H9 (cell line): ENCODE measurements at regions not wholly inside any gene's neighbourhood (a gene's known extent, or its start where the extent isn't known, plus 50 kb on each side); places are given as distances from the start of the nearest gene placed in this dataset.

Experiments
- DNase-seq: peaks from one replicate; pipeline ENCODE4 v3.0.0-alpha.2; 2017
- H2AFZ ChIP-seq: one replicate; pipeline ENCODE4 v1.6.1; 2013; ENCODE audit warnings: mild to moderate bottlenecking, low read length, control low read depth, moderate library complexity
- H2AK5ac ChIP-seq: 2 replicates; pipeline ENCODE4 v1.6.1; 2013; ENCODE audit warnings: low read length, control low read depth, mixed read lengths; ENCODE audit not compliant: insufficient read length
- H2BK120ac ChIP-seq: one replicate; pipeline ENCODE4 v1.6.1; 2013; ENCODE audit warnings: low read depth, mild to moderate bottlenecking, low read length, control low read depth, inconsistent platforms; ENCODE audit not compliant: poor library complexity, severe bottlenecking
- H2BK12ac ChIP-seq: 2 replicates; pipeline ENCODE4 v1.6.1; 2013; ENCODE audit warnings: low read length, control low read depth, mixed read lengths, low read depth; ENCODE audit not compliant: insufficient read length
- H2BK15ac ChIP-seq: 2 replicates; pipeline ENCODE4 v1.6.1; 2013; ENCODE audit warnings: low read depth, low read length, control low read depth
- H2BK20ac ChIP-seq: one replicate; pipeline ENCODE4 v1.6.1; 2013; ENCODE audit warnings: low read depth, mild to moderate bottlenecking, low read length, control low read depth, inconsistent platforms; ENCODE audit not compliant: poor library complexity, severe bottlenecking
- H2BK5ac ChIP-seq: 2 replicates; pipeline ENCODE4 v1.6.1; 2013; ENCODE audit warnings: low read length, control low read depth, mixed read lengths; ENCODE audit not compliant: insufficient read length
- H3K14ac ChIP-seq: 2 replicates; pipeline ENCODE4 v1.6.1; 2013; ENCODE audit warnings: low read length, control low read depth; ENCODE audit not compliant: insufficient read depth
- H3K18ac ChIP-seq: 2 replicates; pipeline ENCODE4 v1.6.1; 2013; ENCODE audit warnings: low read depth, mild to moderate bottlenecking, mixed read lengths, low read length, control low read depth; ENCODE audit not compliant: insufficient read length
- H3K23ac ChIP-seq: 2 replicates; pipeline ENCODE4 v1.6.1; 2013; ENCODE audit warnings: low read length, control low read depth, mixed read lengths, low read depth; ENCODE audit not compliant: insufficient read length
- H3K23me2 ChIP-seq: 2 replicates; pipeline ENCODE4 v1.6.1; 2013; ENCODE audit warnings: low read depth, mild to moderate bottlenecking, mixed read lengths, low read length, control low read depth; ENCODE audit not compliant: insufficient read length, poor library complexity, severe bottlenecking
- H3K27ac ChIP-seq: 2 replicates; pipeline ENCODE4 v1.5.1; 2013; ENCODE audit warnings: low read length, control low read depth, mixed read lengths, low read depth; ENCODE audit not compliant: insufficient read length
- H3K27me3 ChIP-seq: 2 replicates; pipeline ENCODE4 v1.6.1; 2013; ENCODE audit warnings: low read length, control low read depth, inconsistent platforms; ENCODE audit not compliant: insufficient read depth
- H3K4ac ChIP-seq: 2 replicates; pipeline ENCODE4 v1.6.1; 2013; ENCODE audit warnings: low read depth, mild to moderate bottlenecking, control low read depth, inconsistent platforms, low read length, moderate library complexity
- H3K4me1 ChIP-seq: 2 replicates; pipeline ENCODE4 v1.6.1; 2013; ENCODE audit warnings: low read length, control low read depth, inconsistent platforms; ENCODE audit not compliant: insufficient read depth
- H3K4me2 ChIP-seq: 2 replicates; pipeline ENCODE4 v1.6.1; 2013; ENCODE audit warnings: low read length, control low read depth, mixed read lengths; ENCODE audit not compliant: insufficient read length, insufficient read depth
- H3K56ac ChIP-seq: 2 replicates; pipeline ENCODE4 v1.6.1; 2013; ENCODE audit warnings: low read depth, mild to moderate bottlenecking, mixed read lengths, low read length, control low read depth; ENCODE audit not compliant: insufficient read length
- H3K79me1 ChIP-seq: 2 replicates; pipeline ENCODE4 v1.6.1; 2013; ENCODE audit warnings: low read depth, mild to moderate bottlenecking, moderate library complexity, low read length, control low read depth, inconsistent platforms; ENCODE audit not compliant: insufficient read depth, poor library complexity, severe bottlenecking
- H3K79me2 ChIP-seq: 2 replicates; pipeline ENCODE4 v1.6.1; 2013; ENCODE audit warnings: low read length, control low read depth, inconsistent platforms; ENCODE audit not compliant: insufficient read depth
- H3K9ac ChIP-seq: 2 replicates; pipeline ENCODE4 v1.6.1; 2013; ENCODE audit warnings: low read length, control low read depth, mixed read lengths; ENCODE audit not compliant: insufficient read length; ENCODE audit errors: extremely low read depth
- H3K9me3 ChIP-seq: one replicate; pipeline ENCODE4 v1.6.1; 2013; ENCODE audit warnings: low read depth, low read length, inconsistent platforms; ENCODE audit not compliant: control insufficient read depth
- H3T11ph ChIP-seq: one replicate; pipeline ENCODE4 v1.6.1; 2013; ENCODE audit warnings: mild to moderate bottlenecking, low read length, control low read depth, inconsistent platforms
- H4K20me1 ChIP-seq: one replicate; pipeline ENCODE4 v1.6.1; 2013; ENCODE audit not compliant: control insufficient read depth, insufficient read length, insufficient read depth
- H4K5ac ChIP-seq: 2 replicates; pipeline ENCODE4 v1.6.1; 2013; ENCODE audit warnings: low read depth, mild to moderate bottlenecking, mixed read lengths, low read length, control low read depth; ENCODE audit not compliant: insufficient read length
- H4K8ac ChIP-seq: replicated peaks from 2 replicates; pipeline ENCODE4 v1.6.1; 2013; ENCODE audit warnings: low read length, control low read depth, mixed read lengths, low read depth; ENCODE audit not compliant: insufficient read length
- H4K91ac ChIP-seq: 2 replicates; pipeline ENCODE4 v1.6.1; 2013; ENCODE audit warnings: low read depth, mild to moderate bottlenecking, moderate library complexity, mixed read lengths, low read length, control low read depth; ENCODE audit not compliant: insufficient read length
- H3K27ac Mint-ChIP-seq, 3 experiments: 2 replicates in 2 of 3; 3 replicates in 1 of 3; pipeline ENCODE4 v1.8.0; 2020 to 2021; ENCODE audit warnings: mixed read lengths in 3 of 3, mild to moderate bottlenecking in 1 of 3, moderate library complexity in 1 of 3
- H3K27me3 Mint-ChIP-seq: 2 replicates; pipeline ENCODE4 v1.8.0; 2021; ENCODE audit warnings: low read depth, mild to moderate bottlenecking, moderate library complexity, mixed read lengths
- H3K36me3 Mint-ChIP-seq, 3 experiments: 2 replicates in 2 of 3; 3 replicates in 1 of 3; pipeline ENCODE4 v1.8.0; 2020 to 2021; ENCODE audit warnings: low read depth in 3 of 3, mixed read lengths in 3 of 3; ENCODE audit not compliant: insufficient read depth in 1 of 3
- H3K4me1 Mint-ChIP-seq, 2 experiments: 2 replicates each; pipeline ENCODE4 v1.8.0; 2020; ENCODE audit warnings: mixed read lengths in 2 of 2
- H3K4me3 Mint-ChIP-seq, 2 experiments: 2 replicates in 1 of 2; 3 replicates in 1 of 2; pipeline ENCODE4 v1.8.0; 2020 to 2021; ENCODE audit warnings: mild to moderate bottlenecking in 2 of 2, mixed read lengths in 2 of 2, moderate library complexity in 1 of 2
- H3K9me3 Mint-ChIP-seq, 2 experiments: 2 replicates in 1 of 2; 3 replicates in 1 of 2; pipeline ENCODE4 v1.8.0; 2020; ENCODE audit warnings: mild to moderate bottlenecking in 2 of 2, mixed read lengths in 2 of 2, moderate library complexity in 1 of 2
- WGBS: extraction: QIAGEN DNeasy Blood & Tissue Kit; methylation state at CpG from one replicate; pipeline ENCODE4 v1.1.7; 2013; ENCODE audit warnings: missing lambda C conversion rate, low lambda C conversion rate, mixed read lengths; ENCODE audit not compliant: insufficient read length; ENCODE audit errors: extremely low coverage; 5-methylcytosine and 5-hydroxymethylcytosine counted together
- TF ChIP-seq, protein P1 (sequence below): fragments of 200-600 bp; sonication (generic); conservative IDR thresholded peaks from 3 replicates; pipeline ENCODE4 v1.8.0; 2021; ENCODE audit warnings: antibody characterized with exemption, mild to moderate bottlenecking

GRCh38 chr12:45648070-45648469, 81.4 kb upstream of the ARID2 start:
- Histone ChIP-seq H3K79me2 (no peaks in the 10 kb centered on the region), H3T11ph (no peak overlapping the region), H2BK20ac (no peak overlapping the region), H3K9me3 (no peaks in the 10 kb centered on the region), H2AK5ac (no peak overlapping the region), H2AFZ (no peak overlapping the region), H3K79me1 (no peaks in the 10 kb centered on the region), H3K4me1 (no peaks in the 10 kb centered on the region; the same call in 1 of the 2 replicates), H3K23me2 (no peaks in the 10 kb centered on the region), H3K18ac (no peak overlapping the region), H3K14ac (no peak overlapping the region), H2BK5ac (no peak overlapping the region), H3K4me2 (no peak overlapping the region), H2BK15ac (no peak overlapping the region), H2BK120ac (no peak overlapping the region), H4K20me1 (no peaks in the 10 kb centered on the region), H3K56ac (no peak overlapping the region), H4K5ac (no peak overlapping the region), H4K91ac (no peak overlapping the region), H4K8ac (no peak overlapping the region), H3K23ac (no peak overlapping the region), H3K27ac (no peak overlapping the region), H2BK12ac (no peak overlapping the region), H3K27me3 (no peaks in the 10 kb centered on the region), H3K9ac (no peak overlapping the region), H3K4ac (no peak overlapping the region)
- Mint-ChIP-seq H3K9me3 (no peaks in the 10 kb centered on the region), H3K36me3 (no peaks in the 10 kb centered on the region), H3K27me3 (no peaks in the 10 kb centered on the region), H3K4me1 (peaks cover 17 to 22% of the 10 kb centered on the region in 2 experiments), H3K27ac (no peak overlapping the region), H3K4me3 (no peak overlapping the region)
- no CpG with 5 or more reads among the region's 3 CpGs for WGBS
- TF ChIP-seq, protein P1, sequence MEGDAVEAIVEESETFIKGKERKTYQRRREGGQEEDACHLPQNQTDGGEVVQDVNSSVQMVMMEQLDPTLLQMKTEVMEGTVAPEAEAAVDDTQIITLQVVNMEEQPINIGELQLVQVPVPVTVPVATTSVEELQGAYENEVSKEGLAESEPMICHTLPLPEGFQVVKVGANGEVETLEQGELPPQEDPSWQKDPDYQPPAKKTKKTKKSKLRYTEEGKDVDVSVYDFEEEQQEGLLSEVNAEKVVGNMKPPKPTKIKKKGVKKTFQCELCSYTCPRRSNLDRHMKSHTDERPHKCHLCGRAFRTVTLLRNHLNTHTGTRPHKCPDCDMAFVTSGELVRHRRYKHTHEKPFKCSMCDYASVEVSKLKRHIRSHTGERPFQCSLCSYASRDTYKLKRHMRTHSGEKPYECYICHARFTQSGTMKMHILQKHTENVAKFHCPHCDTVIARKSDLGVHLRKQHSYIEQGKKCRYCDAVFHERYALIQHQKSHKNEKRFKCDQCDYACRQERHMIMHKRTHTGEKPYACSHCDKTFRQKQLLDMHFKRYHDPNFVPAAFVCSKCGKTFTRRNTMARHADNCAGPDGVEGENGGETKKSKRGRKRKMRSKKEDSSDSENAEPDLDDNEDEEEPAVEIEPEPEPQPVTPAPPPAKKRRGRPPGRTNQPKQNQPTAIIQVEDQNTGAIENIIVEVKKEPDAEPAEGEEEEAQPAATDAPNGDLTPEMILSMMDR: no peak
- DNase-seq: no peak
